ENCODE measurements at regions not wholly inside any gene's neighbourhood (a gene's known extent, or its start where the extent isn't known, plus 50 kb on each side); places are given as distances from the start of the nearest gene placed in this dataset.

GRCh38 chr13:111862836-111863815 is 203.8 kb upstream of the SOX1 start:
- Histone ChIP-seq H3K36me3 (ENCODE audit: control insufficient read depth, insufficient read depth, low read length) (no peaks in the 10 kb centered on the region), H3K27ac (ENCODE audit: low read depth, low read length, severe bottlenecking) (no peak overlapping the region), H3K9me3 (ENCODE audit: control insufficient read depth, low read length) (no peaks in the 10 kb centered on the region), H3K4me1 (ENCODE audit: control insufficient read depth, insufficient read depth, low read length, poor library complexity, severe bottlenecking) (no peaks in the 10 kb centered on the region), H3K4me3 (ENCODE audit: extremely low read depth, insufficient read depth, low read length, poor library complexity, severe bottlenecking) (no peak overlapping the region)
- 89 to 91% methylated on average over 20 to 21 of the region's 33 CpGs for WGBS, 2 experiments (ENCODE audit: insufficient coverage in 2 of 2)

GRCh38 chr13:111864566-111864965 is 202.4 kb upstream of the SOX1 start:
- WGBS, 2 experiments (ENCODE audit: insufficient coverage in 2 of 2) = 91 to 95% methylated on average over 7 to 9 of the region's 12 CpGs
- H3K9me3 ChIP-seq (ENCODE audit: control insufficient read depth, low read length) = no peaks in the 10 kb centered on the region
- H3K27ac ChIP-seq (ENCODE audit: low read depth, low read length, severe bottlenecking) = no peak overlapping the region
- H3K4me3 ChIP-seq (ENCODE audit: extremely low read depth, insufficient read depth, low read length, poor library complexity, severe bottlenecking) = no peak overlapping the region
- no peaks in the 10 kb centered on the region for H3K4me1 ChIP-seq (ENCODE audit: control insufficient read depth, insufficient read depth, low read length, poor library complexity, severe bottlenecking)
- H3K36me3 ChIP-seq (ENCODE audit: control insufficient read depth, insufficient read depth, low read length) = no peaks in the 10 kb centered on the region

- WGBS, 2 experiments (ENCODE audit: insufficient coverage in 2 of 2) = 85 to 95% methylated on average over 5 to 7 of the region's 7 CpGs
- Histone ChIP-seq H3K27ac (ENCODE audit: low read depth, low read length, severe bottlenecking) (no peak overlapping the region), H3K9me3 (ENCODE audit: control insufficient read depth, low read length) (no peaks in the 10 kb centered on the region), H3K4me3 (ENCODE audit: extremely low read depth, insufficient read depth, low read length, poor library complexity, severe bottlenecking) (no peak overlapping the region), H3K36me3 (ENCODE audit: control insufficient read depth, insufficient read depth, low read length) (no peaks in the 10 kb centered on the region), H3K4me1 (ENCODE audit: control insufficient read depth, insufficient read depth, low read length, poor library complexity, severe bottlenecking) (no peaks in the 10 kb centered on the region)
These were observed 201.9 kb upstream of the SOX1 start for GRCh38 chr13:111865046-111865445.

DNA sequence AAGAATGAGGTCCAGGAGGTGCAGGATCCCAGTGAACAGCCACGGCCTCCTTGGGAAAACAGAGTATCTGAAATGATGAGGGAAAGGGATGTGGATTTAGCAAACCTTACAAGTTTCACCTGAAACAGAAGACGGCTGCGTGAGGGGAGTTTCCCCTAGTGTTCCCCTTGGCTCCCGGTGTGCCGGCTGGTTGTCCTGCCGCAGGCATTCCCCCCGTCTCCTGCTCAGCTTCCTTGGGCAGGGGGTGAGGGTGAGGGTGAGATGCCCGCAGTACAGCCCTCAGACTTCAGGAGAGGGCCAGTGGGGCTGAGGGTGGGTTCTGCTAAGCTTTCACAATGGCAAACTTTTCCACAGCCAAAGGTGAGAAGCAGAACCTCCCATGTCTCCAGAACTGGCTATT is 201.1 kb upstream of the SOX1 start:
- WGBS, 2 experiments (ENCODE audit: insufficient coverage in 2 of 2) = 89% methylated on average over 6 to 7 of the region's 8 CpGs
- Histone ChIP-seq H3K4me1 (ENCODE audit: control insufficient read depth, insufficient read depth, low read length, poor library complexity, severe bottlenecking) (no peaks in the 10 kb centered on the region), H3K9me3 (ENCODE audit: control insufficient read depth, low read length) (no peaks in the 10 kb centered on the region), H3K27ac (ENCODE audit: low read depth, low read length, severe bottlenecking) (no peak overlapping the region), H3K4me3 (ENCODE audit: extremely low read depth, insufficient read depth, low read length, poor library complexity, severe bottlenecking) (no peak overlapping the region), H3K36me3 (ENCODE audit: control insufficient read depth, insufficient read depth, low read length) (no peaks in the 10 kb centered on the region)

DNA sequence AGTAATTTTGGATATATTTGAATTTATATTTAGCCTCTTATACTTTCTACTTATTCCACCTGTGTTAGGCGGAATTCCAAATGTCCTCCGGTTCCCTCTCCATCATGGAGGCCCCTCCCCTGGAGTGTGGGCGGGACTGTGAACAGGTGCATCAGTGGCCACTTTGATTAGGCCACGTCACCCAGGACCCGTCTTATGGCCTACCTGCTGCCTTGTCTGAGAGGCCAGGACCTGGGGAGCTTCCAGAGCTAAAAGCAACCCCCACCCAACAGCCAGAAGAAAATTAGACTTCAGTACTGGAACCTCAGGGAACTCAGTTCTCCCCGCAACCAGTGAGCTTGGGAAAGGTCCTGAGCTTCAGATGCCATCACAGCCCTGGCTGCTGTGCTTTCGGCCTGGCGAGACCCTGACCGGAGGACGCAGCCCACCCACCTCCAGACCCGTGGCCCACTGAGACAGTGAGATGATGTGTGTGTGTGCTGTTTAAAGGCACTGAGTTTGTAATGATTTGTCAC is 200.2 kb upstream of the SOX1 start:
- Histone ChIP-seq H3K36me3 (ENCODE audit: control insufficient read depth, insufficient read depth, low read length) (no peaks in the 10 kb centered on the region), H3K9me3 (ENCODE audit: control insufficient read depth, low read length) (no peaks in the 10 kb centered on the region), H3K4me3 (ENCODE audit: extremely low read depth, insufficient read depth, low read length, poor library complexity, severe bottlenecking) (no peak overlapping the region), H3K27ac (ENCODE audit: low read depth, low read length, severe bottlenecking) (no peak overlapping the region), H3K4me1 (ENCODE audit: control insufficient read depth, insufficient read depth, low read length, poor library complexity, severe bottlenecking) (no peaks in the 10 kb centered on the region)
- 92 to 98% methylated on average over 6 to 7 of the region's 11 CpGs for WGBS, 2 experiments (ENCODE audit: insufficient coverage in 2 of 2)

- H3K4me1 ChIP-seq (ENCODE audit: control insufficient read depth, insufficient read depth, low read length, poor library complexity, severe bottlenecking) = no peaks in the 10 kb centered on the region
- 80% methylated on average over 1 of the region's 1 CpG for WGBS, 2 experiments (ENCODE audit: insufficient coverage in 2 of 2)
- H3K4me3 ChIP-seq (ENCODE audit: extremely low read depth, insufficient read depth, low read length, poor library complexity, severe bottlenecking) = no peak overlapping the region
- H3K27ac ChIP-seq (ENCODE audit: low read depth, low read length, severe bottlenecking) = no peak overlapping the region
- H3K36me3 ChIP-seq (ENCODE audit: control insufficient read depth, insufficient read depth, low read length) = no peaks in the 10 kb centered on the region
- no peaks in the 10 kb centered on the region for H3K9me3 ChIP-seq (ENCODE audit: control insufficient read depth, low read length)
These were observed 199.3 kb upstream of the SOX1 start for GRCh38 chr13:111867657-111868056.

GRCh38 chr13:111868716-111869115 is 198.2 kb upstream of the SOX1 start:
- Histone ChIP-seq H3K4me3 (ENCODE audit: extremely low read depth, insufficient read depth, low read length, poor library complexity, severe bottlenecking) (no peak overlapping the region), H3K27ac (ENCODE audit: low read depth, low read length, severe bottlenecking) (no peak overlapping the region), H3K4me1 (ENCODE audit: control insufficient read depth, insufficient read depth, low read length, poor library complexity, severe bottlenecking) (no peaks in the 10 kb centered on the region), H3K36me3 (ENCODE audit: control insufficient read depth, insufficient read depth, low read length) (no peaks in the 10 kb centered on the region), H3K9me3 (ENCODE audit: control insufficient read depth, low read length) (no peaks in the 10 kb centered on the region)
- whole genome bisulfite sequencing, 2 experiments (ENCODE audit: insufficient coverage in 2 of 2) = 88 to 97% methylated on average over 3 of the region's 3 CpGs

DNA sequence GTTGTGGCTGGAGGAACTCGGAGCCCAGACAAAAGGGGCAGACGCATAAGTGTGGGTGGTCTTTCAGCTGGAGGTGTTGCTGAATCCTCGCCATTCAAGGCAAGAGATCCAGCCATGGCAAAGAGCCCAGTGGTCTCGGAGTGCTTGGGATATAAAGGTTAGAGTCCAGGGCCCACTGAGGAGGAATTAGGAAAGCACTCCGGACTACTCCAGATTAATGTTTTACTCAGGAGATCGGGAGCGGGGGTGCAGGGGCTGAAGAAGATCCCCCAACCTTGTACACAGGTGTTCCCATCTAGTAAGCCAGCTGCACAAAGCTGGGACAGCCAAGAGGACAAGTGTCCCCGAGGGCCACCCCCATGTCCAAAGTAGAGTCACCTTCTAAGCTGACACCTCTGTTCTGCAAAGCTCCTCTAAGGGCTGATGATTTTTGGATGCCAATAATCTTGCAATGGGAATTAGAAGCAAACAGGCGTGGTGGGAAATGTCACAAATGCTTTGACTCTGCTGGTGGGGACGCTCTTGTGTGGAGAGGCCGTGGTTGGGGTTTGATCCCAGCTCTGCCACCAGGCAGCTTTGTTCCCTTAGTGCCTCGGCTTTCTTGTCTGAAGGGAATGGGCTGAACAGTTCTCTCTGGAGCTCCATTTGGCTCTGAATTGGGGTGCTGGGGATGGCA is 194.3 kb upstream of the SOX1 start:
- Histone ChIP-seq H3K36me3 (ENCODE audit: control insufficient read depth, insufficient read depth, low read length) (no peaks in the 10 kb centered on the region), H3K4me1 (ENCODE audit: control insufficient read depth, insufficient read depth, low read length, poor library complexity, severe bottlenecking) (no peaks in the 10 kb centered on the region), H3K9me3 (ENCODE audit: control insufficient read depth, low read length) (no peaks in the 10 kb centered on the region), H3K27ac (ENCODE audit: low read depth, low read length, severe bottlenecking) (no peak overlapping the region), H3K4me3 (ENCODE audit: extremely low read depth, insufficient read depth, low read length, poor library complexity, severe bottlenecking) (no peak overlapping the region)
- WGBS, 2 experiments (ENCODE audit: insufficient coverage in 2 of 2) = 84 to 87% methylated on average over 8 to 11 of the region's 12 CpGs

- 91 to 100% methylated on average over 6 to 8 of the region's 8 CpGs for WGBS, 2 experiments (ENCODE audit: insufficient coverage in 2 of 2)
- no peaks in the 10 kb centered on the region for H3K4me1 ChIP-seq (ENCODE audit: control insufficient read depth, insufficient read depth, low read length, poor library complexity, severe bottlenecking)
- H3K9me3 ChIP-seq (ENCODE audit: control insufficient read depth, low read length) = no peaks in the 10 kb centered on the region
- no peak overlapping the region for H3K27ac ChIP-seq (ENCODE audit: low read depth, low read length, severe bottlenecking)
- no peak overlapping the region for H3K4me3 ChIP-seq (ENCODE audit: extremely low read depth, insufficient read depth, low read length, poor library complexity, severe bottlenecking)
- no peaks in the 10 kb centered on the region for H3K36me3 ChIP-seq (ENCODE audit: control insufficient read depth, insufficient read depth, low read length)
These were observed 193.2 kb upstream of the SOX1 start for GRCh38 chr13:111873676-111874178.

DNA sequence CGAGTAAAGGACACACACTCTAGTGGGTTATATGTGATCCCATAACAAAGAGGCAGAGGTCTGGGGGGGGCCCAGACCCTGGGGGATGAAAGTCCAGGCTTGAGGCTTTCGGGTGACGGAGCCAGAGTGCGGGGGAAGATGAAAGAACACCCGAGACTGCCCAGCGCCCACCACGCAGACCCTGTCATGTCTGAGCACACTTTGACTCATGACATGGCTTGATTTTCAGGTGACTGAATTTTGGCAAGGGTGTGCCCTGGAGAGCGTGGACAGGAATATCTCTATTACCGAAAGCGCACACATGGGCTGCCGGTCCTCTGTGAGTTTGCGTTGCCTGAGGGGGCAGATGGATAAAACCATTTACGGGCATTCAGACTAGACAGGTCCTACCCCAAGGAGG is 192.0 kb upstream of the SOX1 start:
- Histone ChIP-seq H3K27ac (ENCODE audit: low read depth, low read length, severe bottlenecking) (no peak overlapping the region), H3K36me3 (ENCODE audit: control insufficient read depth, insufficient read depth, low read length) (no peaks in the 10 kb centered on the region), H3K9me3 (ENCODE audit: control insufficient read depth, low read length) (no peaks in the 10 kb centered on the region), H3K4me1 (ENCODE audit: control insufficient read depth, insufficient read depth, low read length, poor library complexity, severe bottlenecking) (no peaks in the 10 kb centered on the region), H3K4me3 (ENCODE audit: extremely low read depth, insufficient read depth, low read length, poor library complexity, severe bottlenecking) (no peak overlapping the region)
- WGBS, 2 experiments (ENCODE audit: insufficient coverage in 2 of 2) = 90% methylated on average over 11 to 13 of the region's 13 CpGs
